H1 (cell line): ENCODE measurements at regions not wholly inside any gene's neighbourhood (a gene's known extent, or its start where the extent isn't known, plus 50 kb on each side); places are given as distances from the start of the nearest gene placed in this dataset.

ENCODE experiments used
- CTCF ChIA-PET: fragments of 300-600 bp; sonication (Branson Sonifier 250); formaldehyde crosslinking; loops from one replicate; lab custom pipeline; 2021; ENCODE audit not compliant: partially characterized antibody; lab: Charles Lee
- POLR2A ChIA-PET: fragments of 300-600 bp; sonication (Branson Sonifier 250); formaldehyde crosslinking; loops from one replicate; lab custom pipeline; 2021; ENCODE audit warnings: inconsistent platforms; ENCODE audit not compliant: partially characterized antibody; lab: Charles Lee
- DNase-seq, 2 experiments: peaks; one replicate each; pipeline versions ENCODE4 v3.0.0 to v3.0.0-alpha.2; 2010 to 2022; ENCODE audit warnings: low spot score in 2 of 2, low read depth in 1 of 2, mixed read lengths in 1 of 2
- FAIRE-seq: peaks from 2 replicates; lab custom pipeline; 2011; peaks lifted over from hg19 to GRCh38; lab: Jason Lieb, UNC
- H2AFZ ChIP-seq: 2 replicates; pipeline ENCODE4 v1.8.1; 2012; ENCODE audit warnings: low read length, inconsistent platforms
- H2AK5ac ChIP-seq: 2 replicates; pipeline ENCODE4 v1.6.1; 2013; ENCODE audit warnings: low read depth, low read length
- H2BK120ac ChIP-seq: replicated peaks from 2 replicates; pipeline ENCODE3; 2013; ENCODE audit warnings: low read depth, low read length, inconsistent platforms
- H2BK12ac ChIP-seq: 2 replicates; pipeline ENCODE4 v1.6.1; 2013; ENCODE audit warnings: low read depth, low read length
- H2BK15ac ChIP-seq: 2 replicates; pipeline ENCODE4 v1.6.1; 2013; ENCODE audit warnings: low read length
- H2BK20ac ChIP-seq: 2 replicates; pipeline ENCODE4 v1.6.1; 2013; ENCODE audit warnings: low read length
- H2BK5ac ChIP-seq: 2 replicates; pipeline ENCODE4 v1.6.1; 2013; ENCODE audit warnings: low read depth, low read length
- H3K14ac ChIP-seq: 2 replicates; pipeline ENCODE4 v1.6.1; 2013; ENCODE audit warnings: inconsistent platforms; ENCODE audit not compliant: insufficient read length
- H3K18ac ChIP-seq: 2 replicates; pipeline ENCODE4 v1.6.1; 2013; ENCODE audit warnings: low read length; ENCODE audit errors: extremely low read depth
- H3K23ac ChIP-seq: 2 replicates; pipeline ENCODE4 v1.6.1; 2013; ENCODE audit warnings: inconsistent platforms; ENCODE audit not compliant: insufficient read length
- H3K23me2 ChIP-seq: 2 replicates; pipeline ENCODE4 v1.6.1; 2013; ENCODE audit warnings: low read depth, low read length
- H3K27ac ChIP-seq: 2 replicates; pipeline ENCODE4 v1.6.1; 2011; ENCODE audit warnings: low read depth, low read length, inconsistent platforms
- H3K27me3 ChIP-seq, 4 experiments: replicated peaks in 1 of 4; 1 replicate in 1 of 4; 2 replicates in 3 of 4; pipeline versions ENCODE4 v1.6.1 to v1.8.1; 2011 to 2013; ENCODE audit warnings: low read length in 3 of 4, mild to moderate bottlenecking in 3 of 4, inconsistent platforms in 2 of 4, mixed read lengths in 2 of 4, moderate library complexity in 1 of 4; ENCODE audit not compliant: control insufficient read depth in 3 of 4, insufficient read depth in 3 of 4; ENCODE audit errors: extremely low read depth in 1 of 4
- H3K36me3 ChIP-seq, 4 experiments: 2 replicates each; pipeline versions ENCODE4 v1.6.1 to v1.8.1; 2011 to 2013; ENCODE audit warnings: mild to moderate bottlenecking in 4 of 4, low read length in 3 of 4, moderate library complexity in 2 of 4, control low read depth in 1 of 4, inconsistent platforms in 1 of 4; ENCODE audit not compliant: insufficient read depth in 4 of 4, control insufficient read depth in 2 of 4
- H3K4ac ChIP-seq: replicated peaks from 2 replicates; pipeline ENCODE3; 2013; ENCODE audit warnings: low read length, low read depth, mixed read lengths, inconsistent platforms; ENCODE audit not compliant: insufficient read length
- H3K4me1 ChIP-seq, 4 experiments: replicated peaks in 1 of 4; 1 replicate in 1 of 4; 2 replicates in 3 of 4; pipeline versions ENCODE4 v1.6.1 to v1.8.1; 2011 to 2013; ENCODE audit warnings: low read length in 3 of 4, inconsistent platforms in 2 of 4, mixed read lengths in 1 of 4; ENCODE audit not compliant: insufficient read depth in 4 of 4, control insufficient read depth in 3 of 4
- H3K4me2 ChIP-seq, 2 experiments: 2 replicates each; pipeline versions ENCODE4 v1.6.1 to v1.8.1; 2011 to 2013; ENCODE audit warnings: low read depth in 2 of 2, low read length in 2 of 2, control low read depth in 1 of 2, inconsistent platforms in 1 of 2, mild to moderate bottlenecking in 1 of 2; ENCODE audit not compliant: insufficient read depth in 1 of 2
- H3K4me3 ChIP-seq, 4 experiments: fragments of 200-600, 300-600 bp in 1 of 4; sonication (generic), shearing (Covaris generic), sonication (Bioruptor Twin) in 1 of 4; 2 replicates each; pipeline versions ENCODE4 v1.5.1 to v1.8.1; 2011 to 2016; ENCODE audit warnings: low read length in 4 of 4, low read depth in 3 of 4, control low read depth in 2 of 4, inconsistent platforms in 2 of 4, mild to moderate bottlenecking in 2 of 4, mixed read lengths in 1 of 4, moderate library complexity in 1 of 4; ENCODE audit not compliant: insufficient read depth in 2 of 4; ENCODE audit errors: extremely low read depth in 1 of 4
- H3K56ac ChIP-seq: replicated peaks from 2 replicates; pipeline ENCODE3; 2013; ENCODE audit warnings: low read depth, mild to moderate bottlenecking, mixed read lengths, low read length, inconsistent platforms; ENCODE audit not compliant: insufficient read length
- H3K79me1 ChIP-seq: 2 replicates; pipeline ENCODE4 v1.6.1; 2013; ENCODE audit warnings: low read depth, low read length, control low read depth
- H3K79me2 ChIP-seq, 2 experiments: 2 replicates each; pipeline versions ENCODE4 v1.6.1 to v1.8.1; 2012 to 2013; ENCODE audit warnings: low read length in 2 of 2, mild to moderate bottlenecking in 2 of 2, inconsistent platforms in 1 of 2; ENCODE audit not compliant: insufficient read depth in 2 of 2, control insufficient read depth in 1 of 2
- H3K9ac ChIP-seq, 4 experiments: replicated peaks in 1 of 4; 1 replicate in 1 of 4; 2 replicates in 3 of 4; pipeline versions ENCODE4 v1.6.1 to v1.8.1; 2011 to 2013; ENCODE audit warnings: low read depth in 3 of 4, low read length in 3 of 4, control low read depth in 2 of 4, mild to moderate bottlenecking in 2 of 4, moderate library complexity in 2 of 4, inconsistent platforms in 1 of 4; ENCODE audit errors: extremely low read depth in 1 of 4
- H3K9me3 ChIP-seq, 2 experiments: 2 replicates each; pipeline versions ENCODE4 v1.6.1 to v1.8.1; 2012 to 2013; ENCODE audit warnings: mild to moderate bottlenecking in 2 of 2, moderate library complexity in 2 of 2, control low read depth in 1 of 2, inconsistent platforms in 1 of 2, low read depth in 1 of 2, low read length in 1 of 2, mixed read lengths in 1 of 2; ENCODE audit not compliant: insufficient read depth in 2 of 2
- H4K20me1 ChIP-seq, 2 experiments: replicated peaks in 1 of 2; 2 replicates each; pipeline versions ENCODE3 to v1.8.1; 2011 to 2013; ENCODE audit warnings: inconsistent platforms in 2 of 2, low read length in 2 of 2, mild to moderate bottlenecking in 1 of 2; ENCODE audit not compliant: insufficient read depth in 2 of 2, control insufficient read depth in 1 of 2
- H4K5ac ChIP-seq: 2 replicates; pipeline ENCODE4 v1.6.1; 2013; ENCODE audit warnings: low read length, low read depth, mixed read lengths, inconsistent platforms; ENCODE audit not compliant: insufficient read length
- H4K8ac ChIP-seq: 2 replicates; pipeline ENCODE4 v1.8.0; 2013; ENCODE audit warnings: mild to moderate bottlenecking, moderate library complexity, low read length, inconsistent platforms; ENCODE audit not compliant: insufficient read depth; ENCODE audit errors: extremely low read depth
- H4K91ac ChIP-seq: replicated peaks from 2 replicates; pipeline ENCODE3; 2013; ENCODE audit warnings: low read length, mixed read lengths, inconsistent platforms; ENCODE audit not compliant: insufficient read length
- BACH1 ChIP-seq: IDR thresholded peaks from 2 replicates; pipeline ENCODE4 v1.6.1; 2012; ENCODE audit warnings: low read length, improper control_type of control experiment
- BRCA1 ChIP-seq: IDR thresholded peaks from 2 replicates; pipeline ENCODE4 v1.6.1; 2012; ENCODE audit warnings: low read depth, low read length, improper control_type of control experiment
- EP300 ChIP-seq, 2 experiments: IDR thresholded peaks; 1 replicate in 1 of 2; 2 replicates in 1 of 2; pipeline ENCODE4 v1.6.1; 2011 to 2012; ENCODE audit warnings: low read depth in 2 of 2, low read length in 2 of 2, mild to moderate bottlenecking in 2 of 2, borderline replicate concordance in 1 of 2, inconsistent platforms in 1 of 2, moderate library complexity in 1 of 2
- RAD21 ChIP-seq, 2 experiments: IDR thresholded peaks in 1 of 2; conservative IDR thresholded peaks in 1 of 2; 2 replicates each; pipeline ENCODE4 v1.6.1; 2011; ENCODE audit warnings: low read depth in 2 of 2, low read length in 2 of 2, improper control_type of control experiment in 1 of 2, inconsistent platforms in 1 of 2, mild to moderate bottlenecking in 1 of 2, moderate library complexity in 1 of 2
- RFX5 ChIP-seq: IDR thresholded peaks from 2 replicates; pipeline ENCODE4 v1.6.1; 2011; ENCODE audit warnings: low read depth, low read length, improper control_type of control experiment, borderline replicate concordance
- SIN3A ChIP-seq, 2 experiments: IDR thresholded peaks in 1 of 2; conservative IDR thresholded peaks in 1 of 2; 2 replicates each; pipeline ENCODE4 v1.6.1; 2011 to 2012; ENCODE audit warnings: low read length in 2 of 2, improper control_type of control experiment in 1 of 2, low read depth in 1 of 2, mild to moderate bottlenecking in 1 of 2
- SIX5 ChIP-seq: IDR thresholded peaks from 2 replicates; pipeline ENCODE4 v1.6.1; 2011; ENCODE audit warnings: mild to moderate bottlenecking, low read depth, low read length
- WGBS, 2 experiments: shearing (Covaris generic) in 1 of 2; methylation state at CpG; one replicate each; pipeline versions ENCODE4 v1.1.6 to v1.1.7; 2013 to 2015; ENCODE audit warnings: low lambda C conversion rate in 2 of 2, mixed read lengths in 2 of 2, inconsistent platforms in 1 of 2, low coverage in 1 of 2, missing lambda C conversion rate in 1 of 2; ENCODE audit not compliant: insufficient replicate concordance in 2 of 2, insufficient coverage in 1 of 2, insufficient read length in 1 of 2; ENCODE audit errors: extremely low coverage in 1 of 2, missing lambda C conversion rate in 1 of 2; 5-methylcytosine and 5-hydroxymethylcytosine counted together
- TF ChIP-seq, protein P1 (sequence below), 3 experiments: IDR thresholded peaks; 1 replicate in 2 of 3; 2 replicates in 1 of 3; pipeline versions ENCODE4 v1.5.1 to v1.6.1; 2011; ENCODE audit warnings: low read length in 3 of 3, mild to moderate bottlenecking in 3 of 3, inconsistent platforms in 2 of 3, low read depth in 1 of 3, moderate library complexity in 1 of 3; ENCODE audit not compliant: insufficient read depth in 1 of 3; ENCODE audit errors: control extremely low read depth in 1 of 3

DNA sequence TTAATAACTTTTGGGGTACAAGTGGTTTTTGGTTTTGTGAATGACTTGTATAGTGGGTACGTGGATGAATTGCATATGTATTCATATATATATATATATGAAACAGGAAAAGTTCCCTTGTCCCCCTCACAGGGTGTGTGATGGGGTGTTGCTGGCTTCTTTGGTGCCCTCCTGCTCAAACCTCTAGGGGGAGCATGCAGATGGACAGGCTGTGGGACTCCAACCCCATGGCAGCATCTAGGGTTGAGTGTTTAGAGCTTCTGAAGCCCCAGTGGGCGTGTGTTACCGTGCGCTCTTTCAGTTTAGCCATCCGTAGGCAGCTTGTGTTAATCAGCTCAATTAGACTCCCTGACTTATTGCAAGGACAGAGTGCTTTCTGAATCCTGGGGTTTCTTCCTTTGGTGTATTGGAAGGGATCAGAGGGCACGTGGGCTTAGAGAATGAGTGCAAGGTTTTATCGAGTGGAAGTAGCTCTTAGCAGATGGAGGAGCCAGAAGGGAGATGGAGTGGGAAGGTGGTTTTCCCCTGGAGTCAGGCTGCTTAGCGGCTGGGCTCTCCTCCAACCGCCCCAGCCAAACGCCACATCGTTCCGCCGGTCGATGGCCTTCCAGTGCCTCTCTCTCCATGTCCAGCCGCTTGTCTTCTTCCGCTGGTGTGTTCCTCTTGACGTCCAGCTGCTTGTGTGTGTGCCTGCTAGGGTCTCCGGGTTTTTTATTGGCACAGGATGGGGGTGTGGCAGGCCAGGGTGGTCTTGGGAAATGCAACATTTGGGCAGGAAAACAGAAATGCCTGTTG is 674.4 kb upstream of the LCORL start:
- H3K9me3 ChIP-seq = no peaks in the 10 kb centered on the region
- H3K56ac ChIP-seq = no peak overlapping the region
- 88% methylated on average over 16 of the region's 18 CpGs; no CpG with 5 or more reads in 1 of the 2 experiments for WGBS, 2 experiments
- H3K36me3 ChIP-seq = no peaks in the 10 kb centered on the region
- no peak overlapping the region for H3K4me2 ChIP-seq
- H2BK120ac ChIP-seq = no peak overlapping the region
- POLR2A ChIA-PET = no interaction called here
- H3K23me2 ChIP-seq = no peaks in the 10 kb centered on the region
- peak overlapping the region; percentile 13; the same call in 1 of the 2 replicates for H2BK5ac ChIP-seq
- no peak overlapping the region for H4K91ac ChIP-seq
- H4K20me1 ChIP-seq = no peaks in the 10 kb centered on the region
- H3K79me2 ChIP-seq = no peaks in the 10 kb centered on the region
- H3K14ac ChIP-seq = no peak overlapping the region
- H2BK20ac ChIP-seq = no peak overlapping the region; the same call in 1 of the 2 replicates
- no peak overlapping the region for H4K8ac ChIP-seq
- H3K23ac ChIP-seq = no peak overlapping the region
- H3K27ac ChIP-seq = no peak overlapping the region
- H2BK15ac ChIP-seq = no peak overlapping the region
- H3K79me1 ChIP-seq = no peaks in the 10 kb centered on the region
- H3K18ac ChIP-seq = peak overlapping the region; percentile 39; the same call in 1 of the 2 replicates
- no peak overlapping the region; the same call in 1 of the 2 replicates for H2AK5ac ChIP-seq
- H3K4me1 ChIP-seq = peaks cover 2 to 16% (median 10%) of the 10 kb centered on the region in 4 experiments; a peak in 6 of 7 replicates
- H3K4me3 ChIP-seq = no peak overlapping the region
- H4K5ac ChIP-seq = no peak overlapping the region
- no peaks in the 10 kb centered on the region; a peak in 1 of 7 replicates for H3K27me3 ChIP-seq
- H2AFZ ChIP-seq = no peak overlapping the region
- TF ChIP-seq, protein P1, sequence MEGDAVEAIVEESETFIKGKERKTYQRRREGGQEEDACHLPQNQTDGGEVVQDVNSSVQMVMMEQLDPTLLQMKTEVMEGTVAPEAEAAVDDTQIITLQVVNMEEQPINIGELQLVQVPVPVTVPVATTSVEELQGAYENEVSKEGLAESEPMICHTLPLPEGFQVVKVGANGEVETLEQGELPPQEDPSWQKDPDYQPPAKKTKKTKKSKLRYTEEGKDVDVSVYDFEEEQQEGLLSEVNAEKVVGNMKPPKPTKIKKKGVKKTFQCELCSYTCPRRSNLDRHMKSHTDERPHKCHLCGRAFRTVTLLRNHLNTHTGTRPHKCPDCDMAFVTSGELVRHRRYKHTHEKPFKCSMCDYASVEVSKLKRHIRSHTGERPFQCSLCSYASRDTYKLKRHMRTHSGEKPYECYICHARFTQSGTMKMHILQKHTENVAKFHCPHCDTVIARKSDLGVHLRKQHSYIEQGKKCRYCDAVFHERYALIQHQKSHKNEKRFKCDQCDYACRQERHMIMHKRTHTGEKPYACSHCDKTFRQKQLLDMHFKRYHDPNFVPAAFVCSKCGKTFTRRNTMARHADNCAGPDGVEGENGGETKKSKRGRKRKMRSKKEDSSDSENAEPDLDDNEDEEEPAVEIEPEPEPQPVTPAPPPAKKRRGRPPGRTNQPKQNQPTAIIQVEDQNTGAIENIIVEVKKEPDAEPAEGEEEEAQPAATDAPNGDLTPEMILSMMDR (IDR thresholded peaks at IDR 0.05; ENCODE audit: control extremely low read depth in 1 of 3, insufficient read depth in 1 of 3, low read depth in 1 of 3, low read length in 3 of 3) = peak; percentile 45 to 63 (median 60)
- TF ChIP-seq RAD21 (IDR thresholded peaks at IDR 0.05 in 1 of 2, conservative IDR thresholded peaks at IDR 0.05 in 1 of 2; ENCODE audit: low read depth in 2 of 2, low read length in 2 of 2) (peak; percentile 37 to 62), SIX5 (no peak), BRCA1 (no peak), RFX5 (no peak), SIN3A (conservative IDR thresholded peaks at IDR 0.05 in 1 of 2, IDR thresholded peaks at IDR 0.05 in 1 of 2; ENCODE audit: low read depth in 1 of 2, low read length in 2 of 2) (no peak), EP300 (IDR thresholded peaks at IDR 0.05; ENCODE audit: borderline replicate concordance in 1 of 2, low read depth in 2 of 2, low read length in 2 of 2) (no peak), BACH1 (no peak)
- TF ChIP-seq, all 59 proteins: peak for 2
- FAIRE-seq (no peak), DNase-seq (no peak)
- Histone ChIP-seq H3K9ac (no peak overlapping the region), H3K4ac (no peak overlapping the region), H2BK12ac (peak overlapping the region; percentile 65; the same call in 1 of the 2 replicates)
- CTCF ChIA-PET = interaction anchor here (0.6 to 1.3 kb wide), 4 partner anchors 9 to 449 kb away, joined by 3 to 6 read pairs (median 4); no protein-coding TSS in a partner anchor
